Astrocyte (in vitro differentiated cells and primary cell): ENCODE measurements at regions not wholly inside any gene's neighbourhood (a gene's known extent, or its start where the extent isn't known, plus 50 kb on each side); places are given as distances from the start of the nearest gene placed in this dataset.

Experiments
- CTCF ChIP-seq: IDR thresholded peaks from 2 replicates; pipeline ENCODE4 v1.5.1; 2011; ENCODE audit warnings: low read depth, mild to moderate bottlenecking, inconsistent platforms, low read length, moderate library complexity; ENCODE audit not compliant: insufficient read depth
- EZH2 ChIP-seq: IDR thresholded peaks from 2 replicates; pipeline ENCODE4 v1.6.1; 2012; ENCODE audit warnings: mild to moderate bottlenecking, low read length, inconsistent platforms; ENCODE audit not compliant: insufficient read depth

GRCh38 chr12:125288931-125289928, 224.0 kb downstream of the AACS start:
- no peak for TF ChIP-seq CTCF
- TF ChIP-seq EZH2: no peak
